Activated naive CD4-positive, alpha-beta T cell treated with anti-CD3 and anti-CD28 coated beads, Interleukin-2, amount 50 U/mL, for 16 hours (primary cell): ENCODE measurements at regions not wholly inside any gene's neighbourhood (a gene's known extent, or its start where the extent isn't known, plus 50 kb on each side); places are given as distances from the start of the nearest gene placed in this dataset.
"Not testable (repeated sequence)": the region's sequence is repeated elsewhere in the genome, so short reads cannot be mapped to it uniquely, and the experiment has no call there.

Experiments used
- DNase-seq: peaks from one replicate; pipeline ENCODE4 v3.0.0-alpha.2; 2020

- no peak for DNase-seq
Observed at GRCh38 chr9:106731910-106732309, 131.1 kb upstream of the ZNF462 start.

GRCh38 chr9:106733828-106734380 is 129.1 kb upstream of the ZNF462 start:
- DNase-seq = no peak

GRCh38 chr9:106737516-106737915 is 125.5 kb upstream of the ZNF462 start:
- no peak for DNase-seq

GRCh38 chr9:106738109-106738508 is 124.9 kb upstream of the ZNF462 start:
- DNase-seq = no peak

- DNase-seq = no peak
Observed at GRCh38 chr9:106745457-106745856, 117.5 kb upstream of the ZNF462 start.

- DNase-seq = no peak
Observed at GRCh38 chr9:106745876-106746275, 117.1 kb upstream of the ZNF462 start.

GRCh38 chr9:106751681-106752080 is 111.3 kb upstream of the ZNF462 start:
- DNase-seq = no peak

GRCh38 chr9:106752581-106752980 is 110.4 kb upstream of the ZNF462 start:
- DNase-seq = no peak

GRCh38 chr9:106753155-106753671 is 109.8 kb upstream of the ZNF462 start:
- DNase-seq = no peak

GRCh38 chr9:106755736-106756135 is 107.2 kb upstream of the ZNF462 start:
- no peak for DNase-seq

- DNase-seq = no peak
Observed at GRCh38 chr9:106757514-106757913, 105.5 kb upstream of the ZNF462 start.

- no peak for DNase-seq
Observed at GRCh38 chr9:106758911-106759310, 104.1 kb upstream of the ZNF462 start.

- no peak for DNase-seq
Observed at GRCh38 chr9:106761493-106761892, 101.5 kb upstream of the ZNF462 start.

GRCh38 chr9:106766616-106767015 is 96.3 kb upstream of the ZNF462 start:
- no peak for DNase-seq

- no peak for DNase-seq
Observed at GRCh38 chr9:106769331-106769730, 93.6 kb upstream of the ZNF462 start.

- DNase-seq = no peak
Observed at GRCh38 chr9:106771608-106772007, 91.4 kb upstream of the ZNF462 start.

- DNase-seq = no peak
Observed at GRCh38 chr9:106772523-106773290, 90.3 kb upstream of the ZNF462 start.

GRCh38 chr9:106773750-106774149 is 89.2 kb upstream of the ZNF462 start:
- DNase-seq = no peak

- DNase-seq = no peak
Observed at GRCh38 chr9:106775960-106776359, 87.0 kb upstream of the ZNF462 start.

- DNase-seq = no peak
Observed at GRCh38 chr9:106779796-106780195, 83.2 kb upstream of the ZNF462 start.

GRCh38 chr9:106783121-106783520 is 79.8 kb upstream of the ZNF462 start:
- no peak for DNase-seq

GRCh38 chr9:106784076-106784475 is 78.9 kb upstream of the ZNF462 start:
- DNase-seq = no peak

GRCh38 chr9:106785200-106785599 is 77.8 kb upstream of the ZNF462 start:
- no peak for DNase-seq

GRCh38 chr9:106788021-106788420 is 74.9 kb upstream of the ZNF462 start:
- not testable (repeated sequence) for DNase-seq

- DNase-seq = no peak
Observed at GRCh38 chr9:106795031-106795430, 67.9 kb upstream of the ZNF462 start.
